ENCODE measurements at regions not wholly inside any gene's neighbourhood (a gene's known extent, or its start where the extent isn't known, plus 50 kb on each side); places are given as distances from the start of the nearest gene placed in this dataset.

- TF ChIP-seq POLR2A (IDR thresholded peaks at IDR 0.05; ENCODE audit: low read depth, low read length) (no peak), POLR2AphosphoS5 (IDR thresholded peaks at IDR 0.05; ENCODE audit: low read depth, low read length) (no peak), TAF1 (IDR thresholded peaks at IDR 0.05; ENCODE audit: low read depth, low read length) (no peak), POU2F2 (IDR thresholded peaks at IDR 0.05; ENCODE audit: low read depth, low read length) (no peak), PAX5 (IDR thresholded peaks at IDR 0.05; ENCODE audit: insufficient read depth, low read length, severe bottlenecking) (no peak), SPI1 (IDR thresholded peaks at IDR 0.05; ENCODE audit: low read depth, low read length) (no peak)
These were observed 174.7 kb upstream of the IL12A start for GRCh38 chr3:159813822-159814531.
